ENCODE measurements at regions not wholly inside any gene's neighbourhood (a gene's known extent, or its start where the extent isn't known, plus 50 kb on each side); places are given as distances from the start of the nearest gene placed in this dataset.

DNA sequence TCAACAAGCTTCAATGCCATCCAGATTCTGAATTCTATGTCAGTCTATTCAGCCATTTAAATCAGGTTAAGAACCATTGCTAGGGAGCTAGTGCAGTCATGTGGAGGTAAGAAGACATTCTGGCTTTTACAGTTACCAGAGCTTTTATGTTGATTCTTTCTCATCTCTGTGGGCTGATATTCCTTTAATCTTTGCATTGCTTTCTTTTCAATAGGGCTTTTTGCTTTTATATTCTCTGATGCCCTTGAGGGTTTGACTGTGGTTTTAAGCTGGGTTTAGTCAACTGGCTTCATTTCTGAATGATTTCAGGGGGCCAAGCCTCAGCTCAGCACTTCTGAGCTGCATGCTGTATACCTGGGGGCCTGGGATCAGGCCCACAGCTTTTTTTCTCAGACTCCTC is 51.0 kb upstream of the GORAB start:
- intact Hi-C loops (cut with DNase I; ENCODE audit: low total_unique reads): no loop called here

More for the DNA sequence above, 51.0 kb upstream of the GORAB start:
- TF ChIP-seq, protein P1, sequence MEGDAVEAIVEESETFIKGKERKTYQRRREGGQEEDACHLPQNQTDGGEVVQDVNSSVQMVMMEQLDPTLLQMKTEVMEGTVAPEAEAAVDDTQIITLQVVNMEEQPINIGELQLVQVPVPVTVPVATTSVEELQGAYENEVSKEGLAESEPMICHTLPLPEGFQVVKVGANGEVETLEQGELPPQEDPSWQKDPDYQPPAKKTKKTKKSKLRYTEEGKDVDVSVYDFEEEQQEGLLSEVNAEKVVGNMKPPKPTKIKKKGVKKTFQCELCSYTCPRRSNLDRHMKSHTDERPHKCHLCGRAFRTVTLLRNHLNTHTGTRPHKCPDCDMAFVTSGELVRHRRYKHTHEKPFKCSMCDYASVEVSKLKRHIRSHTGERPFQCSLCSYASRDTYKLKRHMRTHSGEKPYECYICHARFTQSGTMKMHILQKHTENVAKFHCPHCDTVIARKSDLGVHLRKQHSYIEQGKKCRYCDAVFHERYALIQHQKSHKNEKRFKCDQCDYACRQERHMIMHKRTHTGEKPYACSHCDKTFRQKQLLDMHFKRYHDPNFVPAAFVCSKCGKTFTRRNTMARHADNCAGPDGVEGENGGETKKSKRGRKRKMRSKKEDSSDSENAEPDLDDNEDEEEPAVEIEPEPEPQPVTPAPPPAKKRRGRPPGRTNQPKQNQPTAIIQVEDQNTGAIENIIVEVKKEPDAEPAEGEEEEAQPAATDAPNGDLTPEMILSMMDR (IDR thresholded peaks at IDR 0.05): no peak
- TF ChIP-seq POLR2A (IDR thresholded peaks at IDR 0.05): no peak
- H3K4me3 ChIP-seq (ENCODE audit: low read depth, poor library complexity, severe bottlenecking): no peak overlapping the region
- DNase-seq (ENCODE audit: low spot score in 2 of 2): no peak

Data from lower leg skin (tissue), 4 donors.